CD4-positive, alpha-beta T cell (primary cell): ENCODE measurements at regions not wholly inside any gene's neighbourhood (a gene's known extent, or its start where the extent isn't known, plus 50 kb on each side); places are given as distances from the start of the nearest gene placed in this dataset.

ENCODE experiments used
- ATAC-seq: fragments of 200-7000 bp; cut with Tn5 transposase; one replicate; pipeline ENCODE4 v1.10.0; 2022; ENCODE audit warnings: mild to moderate bottlenecking; ENCODE audit not compliant: poor library complexity
- CTCF ChIA-PET: fragments of 350-600 bp; sonication (Branson Sonifier 250); formaldehyde crosslinking; loops from one replicate; lab custom pipeline; 2021; ENCODE audit warnings: antibody characterized with exemption, inconsistent platforms; lab: Charles Lee
- POLR2A ChIA-PET: fragments of 350-600 bp; sonication (Branson Sonifier 250); formaldehyde crosslinking; loops from one replicate; lab custom pipeline; 2021; ENCODE audit warnings: antibody characterized with exemption, inconsistent platforms; lab: Charles Lee
- DNase-seq, 14 experiments: peaks; one replicate each; pipeline ENCODE4 v3.0.0-alpha.2; 2013 to 2020; ENCODE audit warnings: mixed read lengths in 2 of 14
- H3K27ac ChIP-seq, 2 donors: one replicate each; pipeline versions ENCODE4 v1.5.1 to v1.7.0; 2013; ENCODE audit warnings: low read length in 2 of 2, low read depth in 1 of 2, mild to moderate bottlenecking in 1 of 2
- H3K27me3 ChIP-seq, 2 experiments: 1 replicate in 1 of 2; 2 replicates in 1 of 2; pipeline versions ENCODE4 v1.6.1 to v1.7.0; 2013; ENCODE audit warnings: low read length in 2 of 2, control low read depth in 1 of 2, mild to moderate bottlenecking in 1 of 2, moderate library complexity in 1 of 2; ENCODE audit not compliant: insufficient read depth in 2 of 2, control insufficient read depth in 1 of 2
- H3K36me3 ChIP-seq: one replicate; pipeline ENCODE4 v1.6.1; 2013; ENCODE audit warnings: low read length, control low read depth; ENCODE audit not compliant: insufficient read depth
- H3K4me1 ChIP-seq: one replicate; pipeline ENCODE4 v1.6.1; 2013; ENCODE audit warnings: low read length, control low read depth; ENCODE audit not compliant: insufficient read depth
- H3K4me3 ChIP-seq: one replicate; pipeline ENCODE4 v1.5.1; 2013; ENCODE audit warnings: mild to moderate bottlenecking, low read length, moderate library complexity
- H3K9me3 ChIP-seq, 2 experiments: 1 replicate in 1 of 2; 2 replicates in 1 of 2; pipeline versions ENCODE4 v1.6.1 to v1.7.0; 2013; ENCODE audit warnings: low read length in 2 of 2, mild to moderate bottlenecking in 2 of 2, control low read depth in 1 of 2, moderate library complexity in 1 of 2; ENCODE audit not compliant: control insufficient read depth in 1 of 2, insufficient read depth in 1 of 2
- H3K27ac Mint-ChIP-seq: one replicate; pipeline ENCODE4 v1.8.0; 2020; ENCODE audit warnings: mixed read lengths
- H3K27me3 Mint-ChIP-seq: one replicate; pipeline ENCODE4 v1.8.0; 2021; ENCODE audit warnings: mixed read lengths
- H3K36me3 Mint-ChIP-seq: one replicate; pipeline ENCODE4 v1.8.0; 2021; ENCODE audit warnings: low read depth, mixed read lengths
- H3K4me1 Mint-ChIP-seq: one replicate; pipeline ENCODE4 v1.8.0; 2021; ENCODE audit warnings: low read depth, mixed read lengths
- H3K4me3 Mint-ChIP-seq: one replicate; pipeline ENCODE4 v1.8.0; 2020; ENCODE audit warnings: mild to moderate bottlenecking, mixed read lengths
- H3K9me3 Mint-ChIP-seq: one replicate; pipeline ENCODE4 v1.8.0; 2020; ENCODE audit warnings: mixed read lengths
- intact Hi-C, 2 experiments: fragments of 100-400 bp; cut with DNase I in 1 of 2; cut with micrococcal nuclease in 1 of 2; formaldehyde crosslinking; loops; one replicate each; pipeline versions ENCODE4 v1.15.1 to v1.9.0; 2023 to 2025; cut with DNase I, micrococcal nuclease
- TF ChIP-seq, protein P1 (sequence below): fragments of 200-600 bp; IDR thresholded peaks from one replicate; pipeline ENCODE4 v1.8.0; 2022; ENCODE audit warnings: antibody characterized with exemption, mild to moderate bottlenecking

DNA sequence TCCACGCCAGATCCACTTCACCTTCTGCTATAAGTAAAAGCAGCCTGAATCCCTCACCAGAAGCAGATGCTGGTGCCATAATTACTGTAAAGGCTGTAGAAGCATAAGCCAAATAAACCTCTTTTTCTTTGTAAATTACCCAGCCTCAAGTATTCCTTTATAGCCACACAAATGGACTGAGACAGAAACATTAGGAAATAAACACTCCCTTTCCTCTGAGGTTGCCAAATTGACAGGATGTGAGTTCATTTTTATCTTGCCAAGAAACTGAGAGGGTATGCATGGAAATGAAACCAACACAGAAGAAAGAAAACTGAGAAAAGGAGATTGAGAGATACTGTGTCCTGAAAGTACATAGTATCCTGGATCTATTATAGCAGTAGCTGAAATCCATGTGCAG, 481.2 kb downstream of the HAO1 start:
- no peak for DNase-seq
- POLR2A ChIA-PET: no interaction called here
- TF ChIP-seq, protein P1, sequence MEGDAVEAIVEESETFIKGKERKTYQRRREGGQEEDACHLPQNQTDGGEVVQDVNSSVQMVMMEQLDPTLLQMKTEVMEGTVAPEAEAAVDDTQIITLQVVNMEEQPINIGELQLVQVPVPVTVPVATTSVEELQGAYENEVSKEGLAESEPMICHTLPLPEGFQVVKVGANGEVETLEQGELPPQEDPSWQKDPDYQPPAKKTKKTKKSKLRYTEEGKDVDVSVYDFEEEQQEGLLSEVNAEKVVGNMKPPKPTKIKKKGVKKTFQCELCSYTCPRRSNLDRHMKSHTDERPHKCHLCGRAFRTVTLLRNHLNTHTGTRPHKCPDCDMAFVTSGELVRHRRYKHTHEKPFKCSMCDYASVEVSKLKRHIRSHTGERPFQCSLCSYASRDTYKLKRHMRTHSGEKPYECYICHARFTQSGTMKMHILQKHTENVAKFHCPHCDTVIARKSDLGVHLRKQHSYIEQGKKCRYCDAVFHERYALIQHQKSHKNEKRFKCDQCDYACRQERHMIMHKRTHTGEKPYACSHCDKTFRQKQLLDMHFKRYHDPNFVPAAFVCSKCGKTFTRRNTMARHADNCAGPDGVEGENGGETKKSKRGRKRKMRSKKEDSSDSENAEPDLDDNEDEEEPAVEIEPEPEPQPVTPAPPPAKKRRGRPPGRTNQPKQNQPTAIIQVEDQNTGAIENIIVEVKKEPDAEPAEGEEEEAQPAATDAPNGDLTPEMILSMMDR: no peak
- Histone ChIP-seq H3K27ac (no peak overlapping the region), H3K9me3 (peaks cover 4 to 8% of the 10 kb centered on the region in 2 experiments), H3K36me3 (no peaks in the 10 kb centered on the region), H3K4me3 (no peak overlapping the region), H3K4me1 (no peaks in the 10 kb centered on the region), H3K27me3 (no peaks in the 10 kb centered on the region)
- Mint-ChIP-seq H3K27me3 (no peaks in the 10 kb centered on the region), H3K9me3 (no peaks in the 10 kb centered on the region), H3K4me1 (no peaks in the 10 kb centered on the region), H3K27ac (no peak overlapping the region), H3K4me3 (no peak overlapping the region), H3K36me3 (no peaks in the 10 kb centered on the region)
- CTCF ChIA-PET: no interaction called here
- no peak for ATAC-seq
- intact Hi-C loops: no loop called here

DNA sequence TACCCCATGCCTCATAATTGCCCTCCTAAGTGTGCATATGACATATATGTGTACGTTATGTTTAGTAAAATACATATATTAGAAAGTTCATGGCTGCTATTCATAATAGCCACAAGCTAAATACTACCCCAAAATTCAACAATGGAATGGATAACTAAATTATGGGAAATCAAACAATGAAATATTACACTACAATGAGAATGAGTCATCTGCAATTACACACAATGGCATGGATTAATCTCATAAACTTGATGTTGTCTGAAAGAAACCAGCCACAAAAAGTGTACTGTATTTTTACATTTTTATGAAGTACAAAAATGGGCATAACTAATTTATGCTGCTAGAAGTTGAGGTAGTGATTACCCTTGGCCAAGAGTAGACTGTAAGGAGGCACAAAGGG, 477.0 kb downstream of the HAO1 start:
- Histone ChIP-seq H3K9me3 (peaks cover 3% of the 10 kb centered on the region in 2 experiments), H3K4me1 (no peaks in the 10 kb centered on the region), H3K36me3 (no peaks in the 10 kb centered on the region), H3K4me3 (no peak overlapping the region), H3K27me3 (no peaks in the 10 kb centered on the region), H3K27ac (no peak overlapping the region)
- Mint-ChIP-seq H3K27ac (no peak overlapping the region), H3K4me3 (no peak overlapping the region), H3K9me3 (peaks cover 16% of the 10 kb centered on the region), H3K36me3 (no peaks in the 10 kb centered on the region), H3K4me1 (no peaks in the 10 kb centered on the region), H3K27me3 (no peaks in the 10 kb centered on the region)
- TF ChIP-seq, protein P1: no peak
- ATAC-seq (no peak), DNase-seq (no peak)
- intact Hi-C loops: no loop called here
- ChIA-PET POLR2A (no interaction called here), CTCF (no interaction called here)

- H3K36me3 Mint-ChIP-seq: no peaks in the 10 kb centered on the region
Measured at GRCh38 chr20:7470912-7471311, 469.3 kb downstream of the HAO1 start.

More at GRCh38 chr20:7470912-7471311, 469.3 kb downstream of the HAO1 start:
- Mint-ChIP-seq H3K4me3 (no peak overlapping the region), H3K9me3 (peaks cover 21% of the 10 kb centered on the region), H3K27ac (no peak overlapping the region), H3K27me3 (no peaks in the 10 kb centered on the region), H3K4me1 (no peaks in the 10 kb centered on the region)
- Histone ChIP-seq H3K9me3 (peaks cover 0 to 7% of the 10 kb centered on the region in 2 experiments), H3K36me3 (no peaks in the 10 kb centered on the region), H3K27ac (no peak overlapping the region), H3K4me3 (no peak overlapping the region), H3K4me1 (no peaks in the 10 kb centered on the region), H3K27me3 (no peaks in the 10 kb centered on the region)
- POLR2A ChIA-PET: no interaction called here
- DNase-seq (no peak), ATAC-seq (no peak)
- CTCF ChIA-PET: no interaction called here
- TF ChIP-seq, protein P1: no peak
- intact Hi-C loops: no loop called here
